NT2/D1 (cell line): ENCODE measurements at regions not wholly inside any gene's neighbourhood (a gene's known extent, or its start where the extent isn't known, plus 50 kb on each side); places are given as distances from the start of the nearest gene placed in this dataset.
A peak's percentile ranks its signal among the peaks of the same experiment; 100 is the strongest.

Source experiments
- DNase-seq: peaks from one replicate; pipeline ENCODE4 v3.0.0-alpha.2; 2011; ENCODE audit warnings: low read depth, low spot score
- H3K27me3 ChIP-seq: 2 replicates; pipeline ENCODE4 v1.6.0; 2011; ENCODE audit warnings: mild to moderate bottlenecking; ENCODE audit not compliant: insufficient read length, insufficient read depth
- H3K36me3 ChIP-seq: 2 replicates; pipeline ENCODE4 v1.6.1; 2011; ENCODE audit warnings: mild to moderate bottlenecking, low read length, mixed read lengths; ENCODE audit not compliant: insufficient read depth, insufficient read length
- H3K4me1 ChIP-seq: 2 replicates; pipeline ENCODE4 v1.5.1; 2011; ENCODE audit not compliant: insufficient read depth, insufficient read length
- H3K4me3 ChIP-seq: 2 replicates; pipeline ENCODE4 v1.5.1; 2011; ENCODE audit warnings: low read depth; ENCODE audit not compliant: insufficient read length
- H3K9ac ChIP-seq: 2 replicates; pipeline ENCODE4 v1.6.0; 2011; ENCODE audit warnings: low read depth; ENCODE audit not compliant: insufficient read length
- H3K9me3 ChIP-seq: 2 replicates; pipeline ENCODE4 v1.5.1; 2011; ENCODE audit warnings: mild to moderate bottlenecking, low read length; ENCODE audit not compliant: insufficient read depth
- SUZ12 ChIP-seq: IDR thresholded peaks from 2 replicates; pipeline ENCODE4 v1.6.1; 2011; ENCODE audit not compliant: insufficient read length, insufficient read depth; ENCODE audit errors: extremely low read depth
- YY1 ChIP-seq: IDR thresholded peaks from 2 replicates; pipeline ENCODE4 v1.6.1; 2011; ENCODE audit not compliant: insufficient read length, insufficient read depth
- ZNF274 ChIP-seq: IDR thresholded peaks from 2 replicates; pipeline ENCODE4 v1.6.1; 2011; ENCODE audit warnings: mild to moderate bottlenecking, low read depth, low read length

DNA sequence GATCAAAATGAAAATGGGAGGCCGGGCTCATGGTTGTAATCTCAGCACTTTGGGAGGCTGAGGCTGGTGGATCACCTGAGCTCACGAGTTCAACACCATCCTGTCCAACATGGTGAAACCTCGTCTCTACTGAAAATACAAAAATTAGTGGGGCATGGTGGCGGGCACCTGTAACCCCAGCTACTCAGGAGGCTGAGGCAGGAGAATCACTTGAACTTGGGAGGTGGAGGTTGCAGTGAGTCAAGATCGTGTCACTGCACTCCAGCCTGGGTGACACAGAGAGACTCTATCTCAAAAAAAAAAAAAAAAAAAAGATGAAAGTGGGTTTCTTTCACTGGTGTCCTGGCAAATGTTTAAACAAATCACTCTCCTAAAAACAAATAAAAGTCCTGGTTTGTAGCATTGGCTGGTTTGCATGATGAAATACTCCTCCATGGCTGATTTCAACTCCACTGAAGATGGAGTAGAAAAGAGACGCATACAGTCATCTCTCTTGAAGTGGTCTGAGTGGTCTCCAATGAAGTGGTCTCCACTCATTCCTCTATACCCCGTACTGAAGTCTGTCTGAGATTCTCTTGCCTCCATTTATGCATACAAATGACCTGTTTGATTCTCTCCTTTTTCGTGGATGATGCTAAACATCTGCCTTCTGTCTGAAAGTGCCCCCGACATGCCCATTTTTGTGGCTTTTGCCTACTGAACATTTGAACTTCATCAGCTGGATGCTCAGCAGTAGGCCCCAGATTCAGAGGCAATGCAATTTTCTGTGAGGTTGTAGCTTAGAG is 153.0 kb upstream of the FAM20A start:
- H3K9me3 ChIP-seq: 0 out of 2 replicates have a peak, but pooled peaks cover 10% of the 10 kb centered on the region
- no peaks in the 10 kb centered on the region for H3K27me3 ChIP-seq
- DNase-seq: no peak
- TF ChIP-seq SUZ12: no peak
- no peak for TF ChIP-seq YY1
- TF ChIP-seq ZNF274: no peak
- H3K4me3 ChIP-seq: no peak overlapping the region
- no peaks in the 10 kb centered on the region for H3K36me3 ChIP-seq
- no peaks in the 10 kb centered on the region for H3K4me1 ChIP-seq
- H3K9ac ChIP-seq: no peak overlapping the region

DNA sequence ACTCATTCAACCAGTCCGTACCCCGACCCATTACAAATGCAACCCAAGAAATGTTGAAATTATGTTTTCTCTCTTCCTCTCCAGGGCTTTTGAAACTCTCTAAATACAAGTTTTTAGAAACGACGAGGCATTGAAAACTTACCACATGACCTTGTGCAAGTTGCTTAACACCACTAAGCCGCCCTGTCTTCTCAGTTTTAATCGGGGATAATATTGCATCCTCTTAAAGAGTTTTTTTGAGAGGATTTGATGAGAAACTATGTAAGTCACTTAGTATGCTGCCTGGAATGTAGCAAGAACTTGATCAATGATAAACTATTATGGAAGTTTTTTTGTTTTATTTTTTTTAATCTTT is 149.0 kb upstream of the FAM20A start:
- no peak for TF ChIP-seq YY1
- TF ChIP-seq ZNF274: no peak
- no peak for TF ChIP-seq SUZ12
- Histone ChIP-seq H3K4me1 (no peaks in the 10 kb centered on the region), H3K4me3 (no peak overlapping the region), H3K27me3 (no peaks in the 10 kb centered on the region), H3K9me3 (peaks cover 6% of the 10 kb centered on the region; the same call in 1 of the 2 replicates), H3K9ac (peak overlapping the region; percentile 12), H3K36me3 (no peaks in the 10 kb centered on the region)
- no peak for DNase-seq

DNA sequence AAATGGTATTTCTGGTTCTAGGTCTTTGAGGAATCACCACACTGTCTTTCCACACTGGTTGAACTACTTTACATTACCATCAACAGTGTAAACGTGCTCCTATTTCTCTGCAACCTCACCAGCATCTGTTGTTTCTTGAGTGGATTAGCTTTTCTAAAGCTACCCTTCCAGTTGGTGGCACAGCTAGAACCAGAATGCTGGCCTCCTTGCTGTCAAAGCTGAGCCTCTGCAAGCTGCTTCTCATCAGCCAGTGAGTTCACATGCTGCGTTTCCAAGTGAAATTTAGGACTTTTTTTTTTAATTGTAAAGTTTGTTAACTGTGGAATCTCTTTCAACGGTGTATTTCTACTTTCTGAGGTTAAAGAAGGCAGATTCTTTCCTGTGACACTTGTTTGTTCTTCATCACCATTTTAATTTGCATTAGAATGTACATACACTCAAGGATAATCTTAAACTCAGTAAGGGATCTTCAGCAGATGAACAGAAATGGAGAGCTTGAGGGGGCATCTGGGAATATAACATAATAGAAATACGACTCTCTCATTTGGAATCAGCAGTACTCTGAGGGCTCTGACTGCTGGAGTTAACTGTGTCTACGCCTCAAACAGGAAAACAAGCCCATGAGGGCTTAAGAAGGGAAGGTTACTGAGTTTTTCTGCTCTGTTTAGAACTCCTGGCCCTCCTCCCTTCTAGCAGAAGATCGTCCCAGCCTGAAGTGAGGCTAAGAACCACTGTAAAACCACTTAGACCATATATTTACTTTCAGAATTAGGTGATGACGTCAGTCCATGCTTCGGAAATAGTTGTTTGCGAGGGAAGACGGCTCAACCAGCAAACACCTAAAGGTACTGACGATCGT is 148.4 kb upstream of the FAM20A start:
- Histone ChIP-seq H3K9ac (peak overlapping the region; percentile 12), H3K9me3 (peaks cover 12% of the 10 kb centered on the region), H3K4me1 (no peaks in the 10 kb centered on the region), H3K27me3 (no peaks in the 10 kb centered on the region), H3K36me3 (no peaks in the 10 kb centered on the region), H3K4me3 (no peak overlapping the region)
- TF ChIP-seq SUZ12 (no peak), YY1 (no peak), ZNF274 (no peak)
- peak; percentile 44 for DNase-seq

- Histone ChIP-seq H3K4me3 (no peak overlapping the region), H3K36me3 (no peaks in the 10 kb centered on the region), H3K4me1 (no peaks in the 10 kb centered on the region), H3K9me3 (peaks cover 15% of the 10 kb centered on the region), H3K27me3 (no peaks in the 10 kb centered on the region), H3K9ac (no peak overlapping the region)
- TF ChIP-seq ZNF274 (no peak), YY1 (no peak), SUZ12 (no peak)
- DNase-seq: no peak
Observed at GRCh38 chr17:68748381-68748780, 147.2 kb upstream of the FAM20A start.

GRCh38 chr17:68740555-68741447 is 139.6 kb upstream of the FAM20A start:
- peaks cover 38% of the 10 kb centered on the region for H3K9me3 ChIP-seq
- TF ChIP-seq SUZ12 (no peak), YY1 (no peak), ZNF274 (no peak)
- H3K9ac ChIP-seq: no peak overlapping the region
- no peaks in the 10 kb centered on the region for H3K4me1 ChIP-seq
- no peaks in the 10 kb centered on the region for H3K27me3 ChIP-seq
- no peaks in the 10 kb centered on the region for H3K36me3 ChIP-seq
- no peak overlapping the region for H3K4me3 ChIP-seq
- no peak for DNase-seq

DNA sequence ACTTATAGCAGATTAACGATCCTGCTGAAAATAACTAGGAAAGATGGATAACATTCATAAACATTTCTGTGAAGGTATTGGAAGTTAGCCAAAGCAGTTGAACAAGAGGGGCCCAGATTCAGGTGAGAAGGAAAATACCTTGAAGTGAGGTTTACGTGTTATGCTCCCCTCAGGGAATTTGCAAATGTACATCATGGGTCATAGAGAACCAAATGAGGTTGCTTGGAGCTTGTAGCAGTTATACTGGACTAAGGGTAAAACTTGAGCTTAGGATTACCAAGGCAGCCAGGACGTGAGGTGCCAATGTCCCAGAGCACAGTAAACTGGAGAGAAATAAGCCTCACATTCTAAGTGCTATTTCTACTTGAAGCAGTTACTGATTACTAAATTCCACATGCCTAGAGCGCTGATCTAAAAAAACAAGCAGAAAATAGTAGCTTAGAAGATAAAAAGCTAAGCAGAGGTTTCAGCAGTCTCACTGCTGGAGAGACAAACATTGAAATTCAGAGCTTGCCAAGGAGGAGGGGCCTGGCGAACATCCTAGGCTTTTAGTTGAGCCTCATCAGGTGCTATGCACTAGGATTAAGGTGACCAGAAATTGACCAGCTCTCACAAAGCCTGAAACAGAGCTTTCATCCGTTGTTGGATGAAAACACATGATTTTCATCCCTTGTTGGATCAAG is 136.7 kb upstream of the FAM20A start:
- TF ChIP-seq YY1 (no peak), SUZ12 (no peak), ZNF274 (no peak)
- H3K27me3 ChIP-seq: no peaks in the 10 kb centered on the region
- peaks cover 5% of the 10 kb centered on the region for H3K4me1 ChIP-seq
- DNase-seq: no peak
- no peak overlapping the region for H3K4me3 ChIP-seq
- H3K9ac ChIP-seq: no peak overlapping the region
- H3K9me3 ChIP-seq: peaks cover 52% of the 10 kb centered on the region
- no peaks in the 10 kb centered on the region for H3K36me3 ChIP-seq

GRCh38 chr17:68734931-68735330 is 133.8 kb upstream of the FAM20A start:
- peaks cover 65% of the 10 kb centered on the region for H3K9me3 ChIP-seq
- no peaks in the 10 kb centered on the region for H3K27me3 ChIP-seq
- DNase-seq: no peak
- TF ChIP-seq SUZ12 (no peak), ZNF274 (no peak), YY1 (no peak)
- no peak overlapping the region for H3K9ac ChIP-seq
- no peaks in the 10 kb centered on the region for H3K36me3 ChIP-seq
- no peak overlapping the region for H3K4me3 ChIP-seq
- peaks cover 9% of the 10 kb centered on the region for H3K4me1 ChIP-seq
